Neural progenitor cell (in vitro differentiated cells): ENCODE measurements at regions not wholly inside any gene's neighbourhood (a gene's known extent, or its start where the extent isn't known, plus 50 kb on each side); places are given as distances from the start of the nearest gene placed in this dataset.

ENCODE experiments used
- DNase-seq: peaks from one replicate; pipeline ENCODE4 v3.0.0-alpha.2; 2016; ENCODE audit warnings: low spot score
- H2AFZ ChIP-seq: fragments of 200-600 bp; sonication (generic); replicated peaks from 2 replicates; pipeline ENCODE4 v1.6.1; 2016; ENCODE audit warnings: antibody characterized with exemption
- H3F3A ChIP-seq: fragments of 200-600 bp; sonication (generic); 2 replicates; pipeline ENCODE4 v1.6.1; 2016; ENCODE audit warnings: antibody characterized with exemption, low read depth
- H3K27ac ChIP-seq: fragments of 200-600 bp; sonication (generic); 2 replicates; pipeline ENCODE4 v1.5.1; 2016; ENCODE audit warnings: mild to moderate bottlenecking
- H3K27me3 ChIP-seq: fragments of 200-600 bp; sonication (generic); 2 replicates; pipeline ENCODE4 v1.6.1; 2016; ENCODE audit warnings: mild to moderate bottlenecking, moderate library complexity
- H3K36me3 ChIP-seq: fragments of 200-600 bp; sonication (generic); 2 replicates; pipeline ENCODE4 v1.5.1; 2016
- H3K4me1 ChIP-seq: fragments of 200-600 bp; sonication (generic); 2 replicates; pipeline ENCODE4 v1.6.1; 2016; ENCODE audit warnings: mixed run types
- H3K4me2 ChIP-seq: fragments of 200-600 bp; sonication (generic); 2 replicates; pipeline ENCODE4 v1.6.1; 2016
- H3K4me3 ChIP-seq: fragments of 200-600 bp; sonication (generic); 2 replicates; pipeline ENCODE4 v1.5.1; 2016
- H3K79me2 ChIP-seq: fragments of 200-600 bp; sonication (generic); 2 replicates; pipeline ENCODE4 v1.6.1; 2016; ENCODE audit warnings: low read depth
- H3K9ac ChIP-seq: fragments of 200-600 bp; sonication (generic); 2 replicates; pipeline ENCODE4 v1.6.1; 2016
- H3K9me3 ChIP-seq: fragments of 200-600 bp; sonication (generic); 2 replicates; pipeline ENCODE4 v1.5.1; 2016; ENCODE audit warnings: low read depth
- H4K20me1 ChIP-seq: fragments of 200-600 bp; sonication (generic); 2 replicates; pipeline ENCODE4 v1.6.1; 2016; ENCODE audit warnings: low read depth
- H3K27ac Mint-ChIP-seq: 3 replicates; pipeline ENCODE4 v1.8.0; 2021; ENCODE audit warnings: mixed read lengths
- H3K27me3 Mint-ChIP-seq: 2 replicates; pipeline ENCODE4 v1.8.0; 2022; ENCODE audit warnings: low read depth, mild to moderate bottlenecking, inconsistent platforms, moderate library complexity, mixed read lengths; ENCODE audit not compliant: insufficient read depth
- H3K36me3 Mint-ChIP-seq: 3 replicates; pipeline ENCODE4 v1.8.0; 2021; ENCODE audit warnings: mixed read lengths
- H3K4me1 Mint-ChIP-seq: 3 replicates; pipeline ENCODE4 v1.8.0; 2021; ENCODE audit warnings: mixed read lengths
- H3K4me3 Mint-ChIP-seq: 3 replicates; pipeline ENCODE4 v1.8.0; 2021; ENCODE audit warnings: mild to moderate bottlenecking, moderate library complexity, mixed read lengths
- H3K9me3 Mint-ChIP-seq: 3 replicates; pipeline ENCODE4 v1.8.0; 2020; ENCODE audit warnings: mixed read lengths
- CTCF ChIP-seq: fragments of 200-600 bp; sonication (generic); IDR thresholded peaks from 2 replicates; pipeline ENCODE4 v1.5.1; 2017; ENCODE audit warnings: antibody characterized with exemption, mild to moderate bottlenecking
- EZH2 ChIP-seq: fragments of 200-600 bp; sonication (generic); IDR thresholded peaks from 2 replicates; pipeline ENCODE4 v1.6.1; 2017; ENCODE audit warnings: antibody characterized with exemption, mild to moderate bottlenecking, moderate library complexity
- EZH2phosphoT487 ChIP-seq: fragments of 200-600 bp; sonication (generic); IDR thresholded peaks from 2 replicates; pipeline ENCODE4 v1.6.1; 2017; ENCODE audit warnings: antibody characterized with exemption

GRCh38 chrX:113315927-113316326 is 475.3 kb upstream of the AMOT start:
- Histone ChIP-seq H4K20me1 (no peaks in the 10 kb centered on the region), H3K27ac (no peak overlapping the region), H3K27me3 (no peaks in the 10 kb centered on the region), H3K9me3 (no peaks in the 10 kb centered on the region), H2AFZ (no peak overlapping the region), H3K4me2 (no peak overlapping the region), H3K79me2 (no peaks in the 10 kb centered on the region), H3K4me1 (no peaks in the 10 kb centered on the region), H3K9ac (no peak overlapping the region), H3K36me3 (no peaks in the 10 kb centered on the region), H3F3A (no peaks in the 10 kb centered on the region), H3K4me3 (no peak overlapping the region)
- Mint-ChIP-seq H3K36me3 (no peaks in the 10 kb centered on the region), H3K4me1 (no peaks in the 10 kb centered on the region), H3K27ac (no peak overlapping the region), H3K9me3 (no peaks in the 10 kb centered on the region), H3K27me3 (no peaks in the 10 kb centered on the region), H3K4me3 (no peak overlapping the region)
- no peak for TF ChIP-seq EZH2phosphoT487
- DNase-seq: no peak

GRCh38 chrX:113305496-113305895 is 464.9 kb upstream of the AMOT start:
- no peak overlapping the region for H3K27ac ChIP-seq
- H3K9ac ChIP-seq: no peak overlapping the region
- H3K36me3 ChIP-seq: no peaks in the 10 kb centered on the region
- no peak overlapping the region for H2AFZ ChIP-seq
- H3K9me3 Mint-ChIP-seq: no peaks in the 10 kb centered on the region
- no peaks in the 10 kb centered on the region for H3K79me2 ChIP-seq
- no peaks in the 10 kb centered on the region for H3K9me3 ChIP-seq
- no peaks in the 10 kb centered on the region for H3F3A ChIP-seq
- H3K27ac Mint-ChIP-seq: no peak overlapping the region
- H4K20me1 ChIP-seq: no peaks in the 10 kb centered on the region
- H3K4me1 ChIP-seq: no peaks in the 10 kb centered on the region
- no peak overlapping the region for H3K4me3 Mint-ChIP-seq
- H3K36me3 Mint-ChIP-seq: no peaks in the 10 kb centered on the region
- no peaks in the 10 kb centered on the region for H3K4me1 Mint-ChIP-seq
- no peak overlapping the region for H3K4me2 ChIP-seq
- no peak for TF ChIP-seq CTCF
- H3K27me3 ChIP-seq: no peaks in the 10 kb centered on the region
- no peak for DNase-seq
- no peaks in the 10 kb centered on the region for H3K27me3 Mint-ChIP-seq
- H3K4me3 ChIP-seq: no peak overlapping the region

- H3K27ac Mint-ChIP-seq: no peak overlapping the region
- TF ChIP-seq EZH2 (no peak), EZH2phosphoT487 (no peak), CTCF (no peak)
Measured at GRCh38 chrX:113300580-113300979, 459.9 kb upstream of the AMOT start.

GRCh38 chrX:113297437-113297836 is 456.8 kb upstream of the AMOT start:
- H3K36me3 ChIP-seq: no peaks in the 10 kb centered on the region
- no peak overlapping the region for H2AFZ ChIP-seq
- H3K9me3 ChIP-seq: no peaks in the 10 kb centered on the region
- Mint-ChIP-seq H3K4me1 (no peaks in the 10 kb centered on the region), H3K9me3 (peaks cover 4% of the 10 kb centered on the region), H3K4me3 (no peak overlapping the region), H3K27me3 (no peaks in the 10 kb centered on the region), H3K27ac (no peak overlapping the region), H3K36me3 (peaks cover 1% of the 10 kb centered on the region)
- H3K4me3 ChIP-seq: no peak overlapping the region
- H3K27me3 ChIP-seq: no peaks in the 10 kb centered on the region
- no peaks in the 10 kb centered on the region for H3K4me1 ChIP-seq
- no peak for TF ChIP-seq CTCF
- TF ChIP-seq EZH2: no peak
- no peak for TF ChIP-seq EZH2phosphoT487
- no peaks in the 10 kb centered on the region for H4K20me1 ChIP-seq
- DNase-seq: no peak
- no peak overlapping the region for H3K4me2 ChIP-seq
- no peak overlapping the region for H3K9ac ChIP-seq
- no peaks in the 10 kb centered on the region for H3F3A ChIP-seq
- no peak overlapping the region for H3K27ac ChIP-seq
- H3K79me2 ChIP-seq: no peaks in the 10 kb centered on the region

More at GRCh38 chrX:113300580-113300979, 459.9 kb upstream of the AMOT start:
- H3K9me3 ChIP-seq: no peaks in the 10 kb centered on the region
- H3K4me1 Mint-ChIP-seq: no peaks in the 10 kb centered on the region
- H3K79me2 ChIP-seq: no peaks in the 10 kb centered on the region
- no peaks in the 10 kb centered on the region for H3K27me3 Mint-ChIP-seq
- no peaks in the 10 kb centered on the region for H3F3A ChIP-seq
- H3K27ac ChIP-seq: no peak overlapping the region
- H3K4me3 ChIP-seq: no peak overlapping the region
- no peaks in the 10 kb centered on the region for H4K20me1 ChIP-seq
- no peak overlapping the region for H3K4me2 ChIP-seq
- H3K4me1 ChIP-seq: no peaks in the 10 kb centered on the region
- H3K9me3 Mint-ChIP-seq: peaks cover 4% of the 10 kb centered on the region
- H3K27me3 ChIP-seq: no peaks in the 10 kb centered on the region
- no peak overlapping the region for H3K4me3 Mint-ChIP-seq
- H2AFZ ChIP-seq: no peak overlapping the region
- H3K36me3 Mint-ChIP-seq: peaks cover 1% of the 10 kb centered on the region
- DNase-seq: no peak
- H3K9ac ChIP-seq: no peak overlapping the region
- H3K36me3 ChIP-seq: no peaks in the 10 kb centered on the region
